GM12878 (cell line): ENCODE measurements at regions not wholly inside any gene's neighbourhood (a gene's known extent, or its start where the extent isn't known, plus 50 kb on each side); places are given as distances from the start of the nearest gene placed in this dataset.

Source experiments
- NR2C2 ChIP-seq: IDR thresholded peaks from 2 replicates; pipeline ENCODE4 v1.6.1; 2011; ENCODE audit warnings: borderline replicate concordance, low read depth; ENCODE audit not compliant: control insufficient read depth, insufficient read length
- PAX8 ChIP-seq: fragments of 450-650 bp; IDR thresholded peaks from 2 replicates; pipeline ENCODE4 v1.6.1; 2017; ENCODE audit warnings: mild to moderate bottlenecking, moderate library complexity
- POLR2AphosphoS2 ChIP-seq: IDR thresholded peaks from 2 replicates; pipeline ENCODE4 v1.6.1; 2011; ENCODE audit warnings: low read depth, mild to moderate bottlenecking, low read length, improper control_type of control experiment, moderate library complexity
- TF ChIP-seq, protein P1 (sequence below), 3 experiments: IDR thresholded peaks in 2 of 3; conservative IDR thresholded peaks in 1 of 3; 2 replicates each; pipeline ENCODE4 v1.5.1; 2011; ENCODE audit warnings: low read depth in 3 of 3, low read length in 3 of 3, mild to moderate bottlenecking in 3 of 3, control low read depth in 2 of 3, moderate library complexity in 2 of 3, inconsistent platforms in 1 of 3, mixed read lengths in 1 of 3; ENCODE audit not compliant: control insufficient read depth in 2 of 3, insufficient read depth in 1 of 3; ENCODE audit errors: extremely low read depth in 1 of 3
- TF ChIP-seq, protein P2 (sequence below): IDR thresholded peaks from 2 replicates; pipeline ENCODE4 v1.6.1; 2012; ENCODE audit warnings: low read depth, low read length, improper control_type of control experiment
- TF ChIP-seq, protein P3 (sequence below): IDR thresholded peaks from 2 replicates; pipeline ENCODE4 v1.6.1; 2012; ENCODE audit warnings: low read depth, low read length, improper control_type of control experiment

DNA sequence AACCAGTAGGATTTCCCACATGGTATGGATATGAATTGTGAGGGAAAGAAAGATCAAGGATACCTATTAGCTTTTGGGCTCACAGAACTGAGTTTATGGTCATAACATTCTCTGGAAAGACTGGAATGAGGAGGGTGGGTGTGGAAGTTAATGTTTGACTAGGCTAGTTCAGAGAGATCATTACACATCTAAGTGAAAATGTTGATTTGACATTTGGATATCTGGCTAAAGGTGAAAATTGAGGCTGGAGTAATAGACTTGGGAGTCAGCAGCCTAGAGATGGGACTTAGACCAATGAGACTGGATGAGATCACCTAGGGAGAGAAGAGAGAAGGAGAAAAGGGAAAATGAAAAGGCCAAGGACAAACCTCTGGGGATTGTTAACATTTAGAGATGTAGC, 437.3 kb downstream of the CCSER2 start:
- TF ChIP-seq, protein P1, sequence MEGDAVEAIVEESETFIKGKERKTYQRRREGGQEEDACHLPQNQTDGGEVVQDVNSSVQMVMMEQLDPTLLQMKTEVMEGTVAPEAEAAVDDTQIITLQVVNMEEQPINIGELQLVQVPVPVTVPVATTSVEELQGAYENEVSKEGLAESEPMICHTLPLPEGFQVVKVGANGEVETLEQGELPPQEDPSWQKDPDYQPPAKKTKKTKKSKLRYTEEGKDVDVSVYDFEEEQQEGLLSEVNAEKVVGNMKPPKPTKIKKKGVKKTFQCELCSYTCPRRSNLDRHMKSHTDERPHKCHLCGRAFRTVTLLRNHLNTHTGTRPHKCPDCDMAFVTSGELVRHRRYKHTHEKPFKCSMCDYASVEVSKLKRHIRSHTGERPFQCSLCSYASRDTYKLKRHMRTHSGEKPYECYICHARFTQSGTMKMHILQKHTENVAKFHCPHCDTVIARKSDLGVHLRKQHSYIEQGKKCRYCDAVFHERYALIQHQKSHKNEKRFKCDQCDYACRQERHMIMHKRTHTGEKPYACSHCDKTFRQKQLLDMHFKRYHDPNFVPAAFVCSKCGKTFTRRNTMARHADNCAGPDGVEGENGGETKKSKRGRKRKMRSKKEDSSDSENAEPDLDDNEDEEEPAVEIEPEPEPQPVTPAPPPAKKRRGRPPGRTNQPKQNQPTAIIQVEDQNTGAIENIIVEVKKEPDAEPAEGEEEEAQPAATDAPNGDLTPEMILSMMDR (IDR thresholded peaks at IDR 0.05 in 2 of 3, conservative IDR thresholded peaks at IDR 0.05 in 1 of 3; ENCODE audit: control insufficient read depth in 2 of 3, extremely low read depth in 1 of 3, insufficient read depth in 1 of 3, low read depth in 3 of 3, low read length in 3 of 3) = no peak
- TF ChIP-seq, protein P2, sequence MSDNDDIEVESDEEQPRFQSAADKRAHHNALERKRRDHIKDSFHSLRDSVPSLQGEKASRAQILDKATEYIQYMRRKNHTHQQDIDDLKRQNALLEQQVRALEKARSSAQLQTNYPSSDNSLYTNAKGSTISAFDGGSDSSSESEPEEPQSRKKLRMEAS = no peak
- no peak for TF ChIP-seq PAX8
- TF ChIP-seq NR2C2 = no peak
- TF ChIP-seq, protein P3, sequence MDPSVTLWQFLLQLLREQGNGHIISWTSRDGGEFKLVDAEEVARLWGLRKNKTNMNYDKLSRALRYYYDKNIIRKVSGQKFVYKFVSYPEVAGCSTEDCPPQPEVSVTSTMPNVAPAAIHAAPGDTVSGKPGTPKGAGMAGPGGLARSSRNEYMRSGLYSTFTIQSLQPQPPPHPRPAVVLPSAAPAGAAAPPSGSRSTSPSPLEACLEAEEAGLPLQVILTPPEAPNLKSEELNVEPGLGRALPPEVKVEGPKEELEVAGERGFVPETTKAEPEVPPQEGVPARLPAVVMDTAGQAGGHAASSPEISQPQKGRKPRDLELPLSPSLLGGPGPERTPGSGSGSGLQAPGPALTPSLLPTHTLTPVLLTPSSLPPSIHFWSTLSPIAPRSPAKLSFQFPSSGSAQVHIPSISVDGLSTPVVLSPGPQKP = no peak
- no peak for TF ChIP-seq POLR2AphosphoS2
